ENCODE measurements at regions not wholly inside any gene's neighbourhood (a gene's known extent, or its start where the extent isn't known, plus 50 kb on each side); places are given as distances from the start of the nearest gene placed in this dataset.

- no peak for TF ChIP-seq CTCF (optimal IDR thresholded peaks at IDR 0.05 in 1 of 3, IDR thresholded peaks at IDR 0.05 in 1 of 3, conservative IDR thresholded peaks at IDR 0.05 in 1 of 3; ENCODE audit: extremely low read depth in 1 of 3, insufficient read depth in 2 of 3, low read length in 3 of 3)
- no peak for TF ChIP-seq EZH2 (IDR thresholded peaks at IDR 0.05; ENCODE audit: low read length)
Measured at GRCh38 chr17:79184219-79184618, 109.6 kb downstream of the ENGASE start.

Data from keratinocyte (primary cell).